ENCODE measurements at regions not wholly inside any gene's neighbourhood (a gene's known extent, or its start where the extent isn't known, plus 50 kb on each side); places are given as distances from the start of the nearest gene placed in this dataset.
A peak's percentile ranks its signal among the peaks of the same experiment; 100 is the strongest.

DNA sequence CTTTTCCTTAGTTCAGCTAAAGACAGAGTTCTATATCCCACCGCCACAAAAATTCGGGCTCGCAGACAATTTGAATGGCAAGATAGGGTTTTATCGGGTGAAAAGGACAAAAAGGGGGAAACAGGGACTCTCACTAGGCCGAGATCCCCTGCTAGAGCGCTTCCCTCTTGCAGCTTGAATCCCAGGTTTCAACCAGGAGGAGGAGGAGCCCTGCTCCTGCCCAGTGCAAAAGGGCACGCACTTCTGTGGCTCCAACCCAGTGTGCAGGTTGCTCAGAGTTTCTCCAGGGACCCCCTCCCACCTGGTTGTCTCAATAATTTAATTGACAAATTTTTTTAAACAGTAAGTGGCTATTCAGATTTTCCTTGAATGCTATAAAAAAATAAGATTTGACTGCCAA, 152.6 kb upstream of the LUZP2 start:
- DNase-seq: no peak

DNA sequence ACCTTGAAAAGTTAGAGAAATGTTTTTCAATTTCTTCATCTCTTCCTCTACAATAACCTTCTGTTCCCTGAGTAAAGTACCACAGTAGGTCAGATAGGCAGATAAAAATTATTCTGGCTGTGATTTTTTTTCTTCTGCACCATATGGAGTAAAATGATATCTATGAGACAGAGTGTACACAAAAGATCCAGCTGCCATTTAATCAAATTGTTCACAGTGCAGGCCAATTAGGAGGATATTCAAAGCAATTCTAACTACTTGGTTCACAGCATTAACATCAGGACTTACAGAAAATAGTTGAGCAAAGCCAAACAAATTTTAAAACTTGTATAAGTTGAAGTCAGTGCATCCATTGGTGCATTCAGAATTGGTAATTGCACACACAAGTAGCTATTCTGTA, 147.9 kb upstream of the LUZP2 start:
- DNase-seq: no peak

DNA sequence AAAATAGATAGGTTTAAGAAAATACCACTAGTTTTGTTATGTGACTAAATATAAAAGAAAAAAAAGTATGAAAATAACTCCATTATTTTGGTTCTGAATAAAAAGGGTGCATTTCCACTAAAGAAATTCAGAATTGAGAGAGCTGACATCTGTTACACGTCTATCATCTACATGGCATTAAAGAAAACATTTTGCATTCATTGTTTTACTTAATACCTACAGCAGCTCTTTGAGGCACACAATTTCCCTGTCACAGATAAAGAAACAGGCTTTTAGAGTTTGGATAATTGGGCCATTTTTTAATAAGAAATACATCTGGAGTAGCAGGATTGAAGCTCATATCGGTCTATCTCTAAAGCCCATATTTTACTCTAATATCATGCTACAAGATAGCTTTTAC, 145.7 kb upstream of the LUZP2 start:
- no peak for DNase-seq

GRCh38 chr11:24356501-24356900, 140.4 kb upstream of the LUZP2 start:
- DNase-seq: no peak

DNA sequence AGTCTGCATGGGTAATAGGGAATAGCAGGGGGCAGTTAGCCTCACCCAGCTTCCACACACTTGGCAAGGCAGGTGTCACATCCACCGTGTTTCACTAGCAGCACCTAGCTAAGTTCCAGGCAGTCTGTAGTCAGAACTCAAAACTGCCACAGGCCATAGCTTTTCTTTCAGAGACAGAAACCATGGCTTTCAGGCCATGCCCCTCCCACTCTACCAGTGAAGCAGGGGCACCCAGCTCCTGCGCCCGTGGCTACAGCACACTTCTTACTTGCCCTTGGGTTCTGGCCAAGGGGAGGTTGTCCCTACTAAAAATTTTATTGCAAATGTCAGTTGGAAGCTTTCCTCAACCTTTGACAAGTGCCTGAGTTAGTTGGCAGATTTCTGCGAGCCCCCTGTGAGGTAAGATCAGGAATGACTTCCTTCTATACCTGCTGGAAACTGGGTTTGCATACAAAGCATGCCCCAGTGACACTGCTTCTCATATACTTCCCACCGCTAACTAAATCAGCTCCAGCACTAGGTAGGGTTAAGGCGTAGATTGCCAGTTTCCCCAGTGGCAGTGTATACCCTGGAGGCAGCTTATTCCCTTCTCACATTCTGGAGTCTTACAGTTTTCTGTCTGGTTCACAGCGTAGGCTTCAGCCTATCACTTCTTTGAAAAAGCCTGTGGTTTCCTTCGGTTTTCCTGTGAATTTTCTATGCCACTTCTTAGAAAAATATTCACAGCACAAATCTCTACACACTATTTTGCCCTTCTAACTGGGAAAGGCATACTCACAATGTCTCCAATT, 139.0 kb upstream of the LUZP2 start:
- DNase-seq: no peak

- DNase-seq: no peak
Measured at GRCh38 chr11:24372491-24372890, 124.4 kb upstream of the LUZP2 start.

- no peak for DNase-seq
Measured at GRCh38 chr11:24373516-24373915, 123.3 kb upstream of the LUZP2 start.

DNA sequence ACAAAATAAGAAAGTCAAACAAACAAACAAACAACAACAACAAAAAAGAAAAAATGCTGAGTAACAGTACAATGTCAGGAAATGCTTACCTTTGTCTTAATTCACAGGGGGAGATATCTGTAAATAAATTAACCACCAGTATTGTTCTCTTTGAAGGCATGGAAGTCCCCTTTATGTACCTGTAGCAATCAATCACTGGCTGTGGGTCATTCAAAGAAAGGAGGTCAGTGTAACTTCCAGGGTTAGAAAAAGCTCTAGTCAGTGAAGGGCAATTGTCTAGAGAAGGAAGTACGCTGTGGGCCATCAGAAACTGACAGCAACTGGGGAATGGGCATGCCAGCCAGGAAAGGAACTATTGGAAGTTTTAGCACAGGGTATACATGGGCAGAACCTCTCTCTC, 121.5 kb upstream of the LUZP2 start:
- DNase-seq: no peak

GRCh38 chr11:24375931-24376330, 120.9 kb upstream of the LUZP2 start:
- DNase-seq: no peak

GRCh38 chr11:24383137-24383536, 113.7 kb upstream of the LUZP2 start:
- no peak for DNase-seq

DNA sequence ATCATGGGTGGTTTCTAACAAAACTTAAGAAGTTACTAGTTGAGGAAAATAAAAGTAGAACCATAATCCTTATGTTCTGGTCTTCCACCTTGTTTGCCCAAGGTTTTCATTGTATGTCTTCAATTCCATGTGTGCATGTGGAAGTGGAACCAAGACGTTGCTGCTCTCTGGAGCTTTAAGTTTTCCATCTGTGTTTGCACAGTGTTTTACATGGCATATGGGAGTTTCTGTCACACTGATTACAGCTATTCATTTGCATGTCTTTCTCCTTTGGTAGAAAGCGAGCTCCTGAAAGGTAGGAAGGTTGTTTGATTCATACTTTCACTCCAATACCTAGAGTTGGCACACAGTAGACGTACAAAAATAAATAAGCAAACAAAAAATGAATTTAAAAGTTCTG, 112.6 kb upstream of the LUZP2 start:
- DNase-seq: no peak

- peak; percentile 35 for DNase-seq
Measured at GRCh38 chr11:24386546-24387397, 110.1 kb upstream of the LUZP2 start.

DNA sequence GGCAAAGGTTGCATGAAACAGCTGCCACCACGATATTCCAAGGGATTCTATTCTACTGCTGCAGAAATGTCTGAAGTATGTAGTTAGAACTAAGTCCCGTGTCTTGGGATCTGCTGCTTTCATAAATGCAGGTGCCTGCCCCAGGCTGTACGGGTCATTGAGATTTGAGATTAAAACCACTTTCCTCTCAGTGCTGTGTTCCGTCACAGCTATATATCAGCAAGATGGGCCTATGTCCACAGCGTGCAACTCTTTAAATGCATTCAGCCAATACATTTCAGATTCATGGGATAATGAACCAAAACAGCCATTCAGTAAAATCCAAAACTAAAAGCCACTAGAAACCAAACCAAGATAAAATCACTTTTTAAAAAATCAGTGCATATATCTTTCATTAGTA, 107.3 kb upstream of the LUZP2 start:
- no peak for DNase-seq

DNA sequence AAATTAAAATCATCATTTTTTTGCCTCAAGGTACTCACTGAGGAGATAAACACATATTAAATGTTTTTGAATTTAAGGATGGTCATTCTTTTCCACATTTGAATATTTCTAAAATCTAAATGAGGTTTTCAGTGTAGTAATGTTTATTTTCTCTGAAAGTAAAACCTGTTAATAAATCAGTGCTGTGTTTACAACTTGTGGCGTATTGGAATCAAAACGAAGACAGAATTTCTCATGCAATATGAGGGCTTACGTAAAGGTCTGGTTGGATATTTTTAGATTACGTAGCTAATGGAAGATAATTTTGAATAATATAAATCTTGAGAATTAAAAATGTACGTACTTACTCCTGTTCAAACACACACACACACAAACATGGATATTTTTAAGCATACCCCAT, 106.8 kb upstream of the LUZP2 start:
- DNase-seq: no peak

DNA sequence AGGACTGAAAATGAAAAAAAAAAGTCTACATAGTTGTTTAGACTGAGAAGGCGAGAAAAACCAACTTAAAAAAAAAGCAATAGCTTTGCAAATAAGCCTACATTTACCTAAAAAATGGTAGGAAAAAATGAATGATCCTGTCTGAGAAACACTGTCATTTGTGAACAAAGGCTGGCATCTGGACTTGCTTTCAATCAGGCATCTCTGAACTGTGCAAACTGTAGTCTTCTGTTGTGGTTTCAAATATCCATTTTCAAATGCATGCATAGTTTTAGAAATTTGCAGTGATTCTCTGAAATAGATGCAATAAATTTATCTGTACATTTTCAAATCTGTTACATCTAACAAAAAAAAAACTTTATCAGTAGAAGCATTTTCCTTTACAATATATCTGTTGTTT, 106.1 kb upstream of the LUZP2 start:
- no peak for DNase-seq

- DNase-seq: no peak
Measured at GRCh38 chr11:24391167-24391566, 105.7 kb upstream of the LUZP2 start.

DNA sequence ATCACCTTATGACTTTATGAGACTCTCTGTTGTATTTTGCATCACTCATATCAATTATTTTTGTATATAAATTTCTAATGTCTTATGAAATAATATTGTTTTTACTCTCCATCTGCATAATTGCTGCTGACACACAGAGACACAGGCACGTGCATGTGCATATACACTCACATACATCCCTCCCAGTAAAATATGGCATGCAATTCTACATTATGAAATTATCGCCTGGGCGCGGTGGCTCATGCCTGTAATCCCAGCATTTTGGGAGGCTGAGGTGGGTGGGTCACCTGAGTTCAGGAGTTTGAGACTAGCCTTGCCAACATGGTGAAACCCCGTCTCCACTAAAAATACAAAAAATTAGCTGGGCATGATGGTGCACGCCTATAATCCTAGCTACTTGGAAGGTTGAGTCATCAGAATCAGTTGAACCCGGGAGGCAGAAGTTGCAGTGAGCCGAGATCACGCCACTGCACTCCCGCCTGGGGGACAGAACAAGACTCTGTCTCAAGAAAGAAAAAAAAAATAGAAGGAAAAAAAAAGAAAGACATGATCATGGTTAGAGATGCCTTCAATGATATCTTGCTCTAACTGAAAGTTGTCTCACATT, 96.7 kb upstream of the LUZP2 start:
- DNase-seq: no peak

GRCh38 chr11:24406389-24406788, 90.5 kb upstream of the LUZP2 start:
- no peak for DNase-seq

DNA sequence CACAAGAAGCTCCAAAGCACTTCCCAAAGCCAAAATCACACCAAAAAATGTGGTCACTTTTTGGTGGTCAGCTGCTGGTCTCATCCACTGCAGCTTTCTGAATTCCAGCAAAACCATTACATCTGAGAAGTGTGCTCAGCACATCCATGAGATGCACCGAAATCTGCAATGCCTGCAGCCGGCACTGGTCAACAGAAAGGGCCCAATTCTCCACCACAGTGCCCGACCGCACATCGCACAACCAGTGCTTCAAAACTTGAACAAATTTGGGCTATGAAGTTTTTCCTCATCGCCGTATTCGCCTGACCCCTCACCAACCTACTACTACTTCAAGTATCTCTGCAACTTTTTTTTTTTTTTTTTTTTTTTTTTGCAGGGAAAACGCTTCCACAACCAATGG, 89.9 kb upstream of the LUZP2 start:
- no peak for DNase-seq

GRCh38 chr11:24407733-24408132, 89.1 kb upstream of the LUZP2 start:
- no peak for DNase-seq

DNA sequence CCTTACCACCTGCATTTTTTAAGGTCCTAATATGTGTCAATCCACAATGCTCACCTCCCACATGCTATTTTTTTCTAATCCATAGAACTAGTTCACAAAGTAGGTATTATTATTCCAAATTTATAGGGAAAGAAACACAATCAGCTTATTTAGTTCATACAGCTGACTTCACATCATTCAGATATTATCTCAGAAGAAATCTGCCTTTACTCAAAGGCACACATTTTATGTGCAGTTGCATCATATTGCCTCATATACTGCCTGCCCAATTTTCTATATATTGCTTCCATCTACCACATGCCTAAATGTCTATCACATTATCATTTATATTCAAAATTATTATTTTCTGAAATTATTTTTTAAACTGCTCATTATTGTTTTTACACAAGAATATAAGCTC, 88.7 kb upstream of the LUZP2 start:
- DNase-seq: no peak

- no peak for DNase-seq
Measured at GRCh38 chr11:24411791-24412190, 85.1 kb upstream of the LUZP2 start.

DNA sequence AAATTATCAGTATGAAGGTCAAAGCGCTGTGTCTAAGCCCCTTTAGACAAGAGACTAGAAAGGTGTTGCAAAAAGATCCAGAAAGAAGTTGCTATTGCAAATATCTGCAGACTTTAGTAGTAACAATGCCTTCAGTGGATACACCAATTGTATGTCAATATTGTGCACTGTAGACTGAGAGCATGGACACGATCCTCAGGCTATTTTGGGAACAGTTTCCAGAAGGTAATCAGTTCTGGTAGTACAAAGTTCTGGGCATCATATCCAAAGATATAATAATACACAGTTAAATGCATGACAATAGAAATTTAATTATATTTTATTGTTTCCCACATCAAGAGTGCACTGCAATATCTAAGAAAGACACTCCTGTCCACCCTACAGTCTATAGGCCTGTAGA, 84.1 kb upstream of the LUZP2 start:
- no peak for DNase-seq

GRCh38 chr11:24413391-24413790, 83.5 kb upstream of the LUZP2 start:
- DNase-seq: no peak

Measured in COR-L47 (cell line).